ENCODE measurements at regions not wholly inside any gene's neighbourhood (a gene's known extent, or its start where the extent isn't known, plus 50 kb on each side); places are given as distances from the start of the nearest gene placed in this dataset.

DNA sequence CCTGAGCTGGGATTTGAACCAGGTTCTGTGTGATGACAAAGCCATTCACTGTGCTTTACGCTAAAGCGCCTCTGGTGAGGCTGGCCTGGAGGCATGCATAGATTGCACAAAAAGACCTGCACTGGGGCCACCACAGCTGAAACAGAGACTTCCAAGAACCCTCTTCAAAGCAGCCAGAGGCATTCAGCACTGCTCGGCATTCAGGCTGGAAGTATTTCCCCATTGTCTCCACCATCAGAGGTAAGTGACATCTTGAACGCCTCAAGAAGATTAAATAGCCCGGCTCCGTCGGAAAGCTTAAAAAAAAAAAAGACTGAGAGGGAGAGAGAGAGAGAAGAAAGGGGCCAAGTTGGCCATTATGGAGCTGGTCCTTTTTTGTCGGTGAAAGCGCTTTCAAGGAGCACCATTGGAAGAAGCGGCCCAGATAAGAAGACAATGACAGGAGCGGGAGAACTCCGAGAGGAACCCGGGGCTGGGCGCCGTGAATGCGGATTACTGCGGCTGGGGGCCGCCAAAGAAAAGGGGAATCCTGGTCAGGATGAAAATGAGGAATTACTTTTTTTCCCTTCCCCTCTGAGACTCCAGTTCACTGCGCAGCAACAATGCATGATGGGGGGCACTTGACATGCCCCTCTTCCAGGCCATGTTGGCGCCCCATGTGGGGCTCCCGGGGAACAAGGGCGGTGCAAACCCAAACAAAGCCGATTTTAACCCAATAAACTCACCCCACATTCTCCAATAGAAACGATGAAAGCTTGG is 228.3 kb downstream of the MYCN start:
- DNase-seq: no peak
- no peaks in the 10 kb centered on the region for H3K4me1 Mint-ChIP-seq
- H3K9me3 Mint-ChIP-seq: peaks cover 0 to 8% (median 3%) of the 10 kb centered on the region in 5 donors
- H3K36me3 Mint-ChIP-seq: no peaks in the 10 kb centered on the region
- no peaks in the 10 kb centered on the region for H3K36me3 ChIP-seq (ENCODE audit: insufficient read depth, low read length)
- ChIA-PET CTCF (no interaction called here), POLR2A (no interaction called here)
- no peaks in the 10 kb centered on the region for H3K27me3 ChIP-seq (ENCODE audit: insufficient read depth, low read length, poor library complexity, severe bottlenecking)
- H3K27ac ChIP-seq (ENCODE audit: low read depth, low read length): no peak overlapping the region
- H3K27me3 Mint-ChIP-seq: no peaks in the 10 kb centered on the region
- no peaks in the 10 kb centered on the region for H3K4me1 ChIP-seq (ENCODE audit: insufficient read depth, low read length)
- no peaks in the 10 kb centered on the region for H3K9me3 ChIP-seq (ENCODE audit: low read length)
- H3K27ac Mint-ChIP-seq: peak overlapping the region in 1 of 8 donors; percentile 26
- H3K4me3 ChIP-seq (ENCODE audit: low read length): no peak overlapping the region
- no peak overlapping the region for H3K4me3 Mint-ChIP-seq

DNA sequence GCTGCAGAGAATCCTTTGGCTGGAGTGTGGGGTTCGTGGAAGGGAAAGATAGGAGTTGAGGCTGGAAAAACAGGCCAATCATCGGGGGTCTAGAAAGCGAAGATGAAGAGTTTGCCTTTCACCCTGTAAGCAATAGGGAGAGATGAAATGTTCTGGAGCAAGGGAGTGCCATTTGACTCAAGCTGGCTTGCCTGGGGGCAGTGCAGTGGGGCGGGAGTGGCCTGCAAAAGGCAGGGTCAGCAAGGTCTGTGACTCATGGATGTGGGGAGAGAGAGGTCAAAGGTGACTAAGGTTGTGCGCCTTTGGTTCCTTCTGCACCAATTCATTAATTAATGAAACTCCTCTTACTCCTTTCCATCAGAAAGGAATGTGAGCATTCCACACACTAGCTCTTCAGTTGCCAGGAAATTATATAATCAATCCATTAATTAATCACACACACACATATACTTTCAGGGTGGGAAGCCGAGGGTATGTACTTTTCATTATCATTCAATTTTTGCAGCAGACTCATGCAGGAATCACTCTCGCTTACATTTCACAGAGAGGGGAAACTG is 227.6 kb downstream of the MYCN start:
- H3K27me3 ChIP-seq (ENCODE audit: insufficient read depth, low read length, poor library complexity, severe bottlenecking): no peaks in the 10 kb centered on the region
- DNase-seq: no peak
- peaks cover 0 to 8% (median 3%) of the 10 kb centered on the region in 5 donors for H3K9me3 Mint-ChIP-seq
- no peak overlapping the region for H3K4me3 ChIP-seq (ENCODE audit: low read length)
- no peaks in the 10 kb centered on the region for H3K36me3 Mint-ChIP-seq
- H3K4me1 Mint-ChIP-seq: no peaks in the 10 kb centered on the region
- H3K27ac Mint-ChIP-seq: no peak overlapping the region
- H3K27ac ChIP-seq (ENCODE audit: low read depth, low read length): no peak overlapping the region
- no peak overlapping the region for H3K4me3 Mint-ChIP-seq
- no peaks in the 10 kb centered on the region for H3K27me3 Mint-ChIP-seq
- H3K9me3 ChIP-seq (ENCODE audit: low read length): no peaks in the 10 kb centered on the region
- no peaks in the 10 kb centered on the region for H3K36me3 ChIP-seq (ENCODE audit: insufficient read depth, low read length)
- H3K4me1 ChIP-seq (ENCODE audit: insufficient read depth, low read length): no peaks in the 10 kb centered on the region
- ChIA-PET POLR2A (no interaction called here), CTCF (no interaction called here)

DNA sequence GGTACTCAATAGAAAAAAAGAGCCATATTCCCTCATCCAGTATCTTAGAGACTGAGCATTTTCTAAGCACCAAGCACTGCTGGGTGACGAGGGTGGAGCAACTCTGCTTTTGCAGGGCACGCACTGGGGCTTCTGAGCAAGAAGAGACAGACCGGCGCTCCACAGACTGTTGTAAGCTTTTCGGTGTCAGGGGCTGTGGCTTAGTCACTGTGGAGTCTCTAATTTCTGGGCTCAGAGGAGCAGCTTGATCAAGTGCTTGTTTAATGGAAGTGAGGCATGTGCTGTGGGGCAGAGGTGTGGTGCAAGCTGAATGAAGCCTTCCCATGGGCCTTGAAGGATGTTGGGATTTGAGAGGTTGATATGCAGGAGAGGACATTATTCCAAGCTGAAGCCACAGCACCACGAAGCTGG is 227.1 kb downstream of the MYCN start:
- H3K27ac Mint-ChIP-seq: no peak overlapping the region
- Histone ChIP-seq H3K27ac (ENCODE audit: low read depth, low read length) (no peak overlapping the region), H3K9me3 (ENCODE audit: low read length) (no peaks in the 10 kb centered on the region), H3K4me1 (ENCODE audit: insufficient read depth, low read length) (no peaks in the 10 kb centered on the region), H3K4me3 (ENCODE audit: low read length) (no peak overlapping the region), H3K27me3 (ENCODE audit: insufficient read depth, low read length, poor library complexity, severe bottlenecking) (no peaks in the 10 kb centered on the region), H3K36me3 (ENCODE audit: insufficient read depth, low read length) (no peaks in the 10 kb centered on the region)
- CTCF ChIA-PET: no interaction called here
- POLR2A ChIA-PET: no interaction called here
- H3K9me3 Mint-ChIP-seq: peaks cover 0 to 8% (median 3%) of the 10 kb centered on the region in 5 donors
- no peak for DNase-seq
- H3K36me3 Mint-ChIP-seq: no peaks in the 10 kb centered on the region
- no peak overlapping the region for H3K4me3 Mint-ChIP-seq
- no peaks in the 10 kb centered on the region for H3K27me3 Mint-ChIP-seq
- H3K4me1 Mint-ChIP-seq: no peaks in the 10 kb centered on the region

DNA sequence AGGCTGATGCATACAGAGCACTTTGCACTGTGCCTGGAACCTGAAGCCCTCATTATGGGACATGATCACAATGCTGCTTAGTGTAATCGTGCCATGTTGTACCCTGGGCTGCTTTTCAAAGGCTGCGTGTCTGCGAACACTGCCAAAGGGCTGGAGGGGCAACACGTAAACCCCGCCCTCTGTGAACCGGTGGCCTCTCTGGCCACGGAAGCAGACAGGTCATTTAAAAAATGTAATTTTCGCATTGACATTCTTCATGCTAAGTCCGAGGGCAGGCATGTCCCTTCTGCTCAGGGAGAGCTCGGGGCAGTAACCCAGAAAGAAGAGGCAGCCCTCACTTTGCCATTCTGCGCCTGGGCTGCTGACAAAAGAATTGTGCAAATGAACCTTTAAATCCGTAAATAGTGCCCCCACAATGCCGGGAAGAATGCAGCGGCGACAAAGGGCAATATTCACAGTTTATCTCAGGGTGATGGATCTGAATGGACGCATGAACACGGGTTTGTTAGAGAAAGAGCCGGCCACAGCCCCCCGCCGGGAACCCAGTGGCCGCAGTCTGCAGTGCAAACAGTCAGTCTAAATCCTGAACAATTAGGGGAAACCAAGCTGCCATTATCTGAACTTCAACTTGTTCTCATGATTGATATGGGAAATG is 226.1 kb downstream of the MYCN start:
- ChIA-PET CTCF (no interaction called here), POLR2A (no interaction called here)
- Mint-ChIP-seq H3K4me3 (no peak overlapping the region), H3K9me3 (peaks cover 0 to 8% (median 3%) of the 10 kb centered on the region in 5 donors), H3K27me3 (no peaks in the 10 kb centered on the region), H3K4me1 (no peaks in the 10 kb centered on the region), H3K36me3 (no peaks in the 10 kb centered on the region), H3K27ac (no peak overlapping the region)
- Histone ChIP-seq H3K27ac (ENCODE audit: low read depth, low read length) (no peak overlapping the region), H3K4me1 (ENCODE audit: insufficient read depth, low read length) (no peaks in the 10 kb centered on the region), H3K36me3 (ENCODE audit: insufficient read depth, low read length) (no peaks in the 10 kb centered on the region), H3K4me3 (ENCODE audit: low read length) (no peak overlapping the region), H3K27me3 (ENCODE audit: insufficient read depth, low read length, poor library complexity, severe bottlenecking) (no peaks in the 10 kb centered on the region), H3K9me3 (ENCODE audit: low read length) (no peaks in the 10 kb centered on the region)
- DNase-seq: no peak

DNA sequence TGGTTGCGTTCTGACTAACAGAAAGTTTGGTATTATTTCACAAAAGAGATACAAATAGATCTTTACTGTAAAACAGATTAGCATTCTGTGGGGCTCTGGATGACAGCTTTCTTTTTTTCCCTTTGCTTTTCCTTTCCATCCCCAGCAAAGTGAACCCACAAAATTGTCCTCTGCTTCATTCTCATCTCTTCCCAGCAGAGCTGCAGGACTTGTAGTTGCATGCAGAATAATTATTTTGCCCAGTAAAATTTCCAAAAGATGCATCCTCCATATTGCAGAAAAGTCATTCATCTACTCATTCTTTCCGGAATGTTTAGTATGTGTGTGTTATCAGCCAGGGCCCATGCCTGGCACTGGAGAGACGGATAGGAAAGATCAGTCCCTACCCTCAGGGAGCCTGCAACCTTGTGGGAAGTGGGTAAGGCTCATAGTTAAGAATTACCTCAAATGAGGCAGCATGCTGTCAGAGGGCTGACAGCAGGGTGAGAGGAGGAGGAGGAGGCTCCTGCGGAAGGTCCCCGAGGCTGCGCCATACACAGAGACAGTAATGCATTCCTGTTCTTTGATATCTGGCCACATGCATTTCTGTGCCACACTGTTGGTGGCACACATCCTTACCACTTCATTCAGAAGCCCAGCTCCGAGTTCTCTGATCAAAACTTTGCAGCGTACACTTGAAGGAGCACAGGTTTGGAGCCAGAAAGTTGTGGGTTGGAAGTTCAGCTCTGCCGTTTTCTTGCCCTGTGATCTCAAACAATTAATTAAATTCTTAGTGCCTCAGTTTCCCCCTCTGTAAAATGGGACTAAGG is 225.4 kb downstream of the MYCN start:
- POLR2A ChIA-PET: no interaction called here
- no peaks in the 10 kb centered on the region for H3K9me3 ChIP-seq (ENCODE audit: low read length)
- no peak for DNase-seq
- no peaks in the 10 kb centered on the region for H3K27me3 ChIP-seq (ENCODE audit: insufficient read depth, low read length, poor library complexity, severe bottlenecking)
- no peaks in the 10 kb centered on the region for H3K36me3 ChIP-seq (ENCODE audit: insufficient read depth, low read length)
- H3K4me3 ChIP-seq (ENCODE audit: low read length): no peak overlapping the region
- no peak overlapping the region for H3K4me3 Mint-ChIP-seq
- no peak overlapping the region for H3K27ac ChIP-seq (ENCODE audit: low read depth, low read length)
- no peaks in the 10 kb centered on the region for H3K4me1 Mint-ChIP-seq
- H3K9me3 Mint-ChIP-seq: peaks cover 0 to 8% (median 3%) of the 10 kb centered on the region in 5 donors
- no peaks in the 10 kb centered on the region for H3K36me3 Mint-ChIP-seq
- CTCF ChIA-PET: no interaction called here
- no peaks in the 10 kb centered on the region for H3K4me1 ChIP-seq (ENCODE audit: insufficient read depth, low read length)
- H3K27me3 Mint-ChIP-seq: no peaks in the 10 kb centered on the region
- no peak overlapping the region for H3K27ac Mint-ChIP-seq

DNA sequence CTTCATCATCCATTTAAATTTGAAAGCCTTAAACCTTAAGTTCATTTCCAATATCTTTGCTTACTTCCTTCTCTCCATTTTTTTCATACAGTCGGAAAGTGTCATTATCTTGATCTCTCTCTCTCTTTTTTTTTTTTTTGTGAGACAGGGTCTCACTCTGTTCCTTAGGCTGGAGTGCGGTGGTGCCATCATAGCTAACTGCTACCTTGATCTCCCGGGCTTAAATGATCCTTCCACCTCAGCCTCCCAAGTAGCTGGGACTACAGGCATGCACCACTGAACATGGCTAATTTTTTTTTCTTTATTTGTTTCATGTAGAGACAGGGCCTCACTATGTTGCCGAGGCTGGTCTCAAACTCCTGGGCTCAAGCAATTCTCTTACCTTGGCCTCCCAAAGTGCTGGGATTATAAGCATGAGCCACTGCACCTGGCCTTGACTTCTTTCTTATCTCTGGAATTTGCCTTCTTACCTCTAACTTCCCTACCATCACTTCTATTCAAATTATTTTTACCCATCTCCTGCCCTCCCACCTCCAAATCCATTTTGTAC is 222.2 kb downstream of the MYCN start:
- H3K4me3 ChIP-seq (ENCODE audit: low read length): no peak overlapping the region
- H3K4me1 ChIP-seq (ENCODE audit: insufficient read depth, low read length): no peaks in the 10 kb centered on the region
- no peaks in the 10 kb centered on the region for H3K36me3 ChIP-seq (ENCODE audit: insufficient read depth, low read length)
- peaks cover 0 to 3% (median 0%) of the 10 kb centered on the region in 5 donors for H3K9me3 Mint-ChIP-seq
- no peaks in the 10 kb centered on the region for H3K36me3 Mint-ChIP-seq
- no peak overlapping the region for H3K4me3 Mint-ChIP-seq
- DNase-seq: no peak
- ChIA-PET CTCF (no interaction called here), POLR2A (no interaction called here)
- no peak overlapping the region for H3K27ac Mint-ChIP-seq
- no peaks in the 10 kb centered on the region for H3K9me3 ChIP-seq (ENCODE audit: low read length)
- no peaks in the 10 kb centered on the region for H3K27me3 Mint-ChIP-seq
- no peaks in the 10 kb centered on the region for H3K4me1 Mint-ChIP-seq
- H3K27me3 ChIP-seq (ENCODE audit: insufficient read depth, low read length, poor library complexity, severe bottlenecking): no peaks in the 10 kb centered on the region
- no peak overlapping the region for H3K27ac ChIP-seq (ENCODE audit: low read depth, low read length)

GRCh38 chr2:16161768-16162490 is 221.6 kb downstream of the MYCN start:
- H3K27ac Mint-ChIP-seq: no peak overlapping the region
- Histone ChIP-seq H3K9me3 (ENCODE audit: low read length) (no peaks in the 10 kb centered on the region), H3K36me3 (ENCODE audit: insufficient read depth, low read length) (no peaks in the 10 kb centered on the region), H3K4me1 (ENCODE audit: insufficient read depth, low read length) (no peaks in the 10 kb centered on the region), H3K27ac (ENCODE audit: low read depth, low read length) (no peak overlapping the region), H3K4me3 (ENCODE audit: low read length) (no peak overlapping the region), H3K27me3 (ENCODE audit: insufficient read depth, low read length, poor library complexity, severe bottlenecking) (no peaks in the 10 kb centered on the region)
- POLR2A ChIA-PET: no interaction called here
- H3K9me3 Mint-ChIP-seq: peaks cover 0 to 3% (median 0%) of the 10 kb centered on the region in 5 donors
- no peak overlapping the region for H3K4me3 Mint-ChIP-seq
- CTCF ChIA-PET: no interaction called here
- no peaks in the 10 kb centered on the region for H3K36me3 Mint-ChIP-seq
- no peak for DNase-seq
- H3K4me1 Mint-ChIP-seq: no peaks in the 10 kb centered on the region
- H3K27me3 Mint-ChIP-seq: no peaks in the 10 kb centered on the region
